Thoracic aorta (tissue), 2 donors: ENCODE measurements at regions not wholly inside any gene's neighbourhood (a gene's known extent, or its start where the extent isn't known, plus 50 kb on each side); places are given as distances from the start of the nearest gene placed in this dataset.

ENCODE experiments used
- ATAC-seq: fragments of 150-250 bp; one replicate; pipeline ENCODE4 v1.8.0; 2017; ENCODE audit warnings: low read depth; ENCODE audit not compliant: insufficient number of reproducible peaks, low FRiP score
- DNase-seq: peaks from one replicate; pipeline ENCODE4 v3.0.0-alpha.2; 2020; ENCODE audit warnings: low spot score
- H3K27ac ChIP-seq, 2 donors: fragments of 200-600 bp; sonication (generic); 1 replicate in 1 of 2; 2 replicates in 1 of 2; pipeline ENCODE4 v1.5.1; 2016; ENCODE audit warnings: mild to moderate bottlenecking in 2 of 2, moderate library complexity in 2 of 2
- H3K27me3 ChIP-seq: fragments of 200-600 bp; sonication (generic); replicated peaks from 2 replicates; pipeline ENCODE4 v1.6.0; 2016; ENCODE audit warnings: mild to moderate bottlenecking; ENCODE audit not compliant: insufficient read depth
- H3K36me3 ChIP-seq: fragments of 200-600 bp; sonication (generic); one replicate; pipeline ENCODE4 v1.5.1; 2016
- H3K4me1 ChIP-seq, 2 donors: fragments of 200-600 bp; sonication (generic); 1 replicate in 1 of 2; 2 replicates in 1 of 2; pipeline versions ENCODE4 v1.5.1 to v1.6.0; 2016; ENCODE audit warnings: low read depth in 2 of 2, mild to moderate bottlenecking in 1 of 2; ENCODE audit not compliant: control insufficient read depth in 1 of 2
- H3K4me3 ChIP-seq: fragments of 200-600 bp; sonication (generic); 2 replicates; pipeline ENCODE4 v1.5.1; 2016; ENCODE audit warnings: mild to moderate bottlenecking
- H3K9me3 ChIP-seq: fragments of 200-600 bp; sonication (generic); 2 replicates; pipeline ENCODE4 v1.5.1; 2016
- CTCF ChIP-seq: fragments of 200-600 bp; sonication (generic); IDR thresholded peaks from one replicate; pipeline ENCODE4 v1.5.1; 2019; ENCODE audit warnings: antibody characterized with exemption

- H3K4me3 ChIP-seq, result no peak overlapping the region
- no peaks in the 10 kb centered on the region for H3K4me1 ChIP-seq
- no peaks in the 10 kb centered on the region for H3K27me3 ChIP-seq
- DNase-seq, result no peak
- no peaks in the 10 kb centered on the region for H3K9me3 ChIP-seq
- TF ChIP-seq CTCF, result no peak
- H3K36me3 ChIP-seq, result no peaks in the 10 kb centered on the region
- no peak overlapping the region for H3K27ac ChIP-seq
- no peak for ATAC-seq
These were observed 700.3 kb downstream of the TMEM182 start for GRCh38 chr2:103462101-103462500.

GRCh38 chr2:103462712-103463111 lies 700.9 kb downstream of the TMEM182 start:
- H3K9me3 ChIP-seq, result no peaks in the 10 kb centered on the region
- H3K36me3 ChIP-seq, result no peaks in the 10 kb centered on the region
- no peak for TF ChIP-seq CTCF
- DNase-seq, result no peak
- no peaks in the 10 kb centered on the region for H3K4me1 ChIP-seq
- no peak overlapping the region for H3K4me3 ChIP-seq
- no peaks in the 10 kb centered on the region for H3K27me3 ChIP-seq
- no peak overlapping the region for H3K27ac ChIP-seq
- no peak for ATAC-seq

GRCh38 chr2:103464831-103465230 lies 703.0 kb downstream of the TMEM182 start:
- Histone ChIP-seq H3K36me3 (no peaks in the 10 kb centered on the region), H3K4me3 (no peak overlapping the region), H3K27ac (no peak overlapping the region), H3K9me3 (no peaks in the 10 kb centered on the region), H3K4me1 (no peaks in the 10 kb centered on the region), H3K27me3 (no peaks in the 10 kb centered on the region)
- ATAC-seq (no peak), DNase-seq (no peak)
- TF ChIP-seq CTCF, result no peak

- ATAC-seq (no peak), DNase-seq (no peak)
- no peak for TF ChIP-seq CTCF
- Histone ChIP-seq H3K27ac (no peak overlapping the region), H3K36me3 (no peaks in the 10 kb centered on the region), H3K27me3 (no peaks in the 10 kb centered on the region), H3K4me3 (no peak overlapping the region), H3K4me1 (no peaks in the 10 kb centered on the region), H3K9me3 (no peaks in the 10 kb centered on the region)
These were observed 708.0 kb downstream of the TMEM182 start for GRCh38 chr2:103469800-103470199.

- H3K27me3 ChIP-seq, result no peaks in the 10 kb centered on the region
- H3K4me1 ChIP-seq, result no peaks in the 10 kb centered on the region
- DNase-seq, result no peak
- H3K36me3 ChIP-seq, result no peaks in the 10 kb centered on the region
- TF ChIP-seq CTCF, result no peak
- no peaks in the 10 kb centered on the region for H3K9me3 ChIP-seq
- no peak overlapping the region for H3K4me3 ChIP-seq
- no peak for ATAC-seq
- H3K27ac ChIP-seq, result no peak overlapping the region
These were observed 723.1 kb downstream of the TMEM182 start for GRCh38 chr2:103484906-103485305.
